ENCODE measurements at regions not wholly inside any gene's neighbourhood (a gene's known extent, or its start where the extent isn't known, plus 50 kb on each side); places are given as distances from the start of the nearest gene placed in this dataset.
"Not testable (repeated sequence)": the region's sequence is repeated elsewhere in the genome, so short reads cannot be mapped to it uniquely, and the experiment has no call there.

DNA sequence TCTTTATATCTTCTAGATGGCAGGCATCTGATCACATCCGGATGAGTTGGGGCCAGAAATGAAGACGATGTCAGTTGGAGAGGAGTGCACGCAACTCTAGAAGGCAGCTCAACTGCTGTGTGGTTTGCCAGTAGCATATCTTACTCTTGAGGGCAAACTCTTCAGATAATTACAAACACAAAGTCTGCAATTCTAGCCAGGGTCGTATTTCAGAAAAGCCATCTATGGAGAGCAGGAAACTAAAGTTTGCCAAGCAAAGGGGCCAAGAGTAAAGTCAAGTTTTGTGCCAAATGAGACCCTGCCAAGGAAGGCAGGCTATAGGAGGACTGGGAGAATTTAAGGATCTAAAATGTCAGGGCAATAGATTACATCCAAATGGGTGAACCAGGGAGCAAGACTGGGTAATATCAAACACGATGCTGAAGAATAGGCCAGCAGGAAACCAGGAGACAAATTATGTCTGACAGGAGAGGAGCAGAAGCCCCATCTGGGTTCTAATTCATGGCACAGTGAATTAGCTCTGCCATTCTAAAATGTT is 312.5 kb upstream of the SEMA3C start:
- no peak for DNase-seq (ENCODE audit: low read depth, low spot score)

DNA sequence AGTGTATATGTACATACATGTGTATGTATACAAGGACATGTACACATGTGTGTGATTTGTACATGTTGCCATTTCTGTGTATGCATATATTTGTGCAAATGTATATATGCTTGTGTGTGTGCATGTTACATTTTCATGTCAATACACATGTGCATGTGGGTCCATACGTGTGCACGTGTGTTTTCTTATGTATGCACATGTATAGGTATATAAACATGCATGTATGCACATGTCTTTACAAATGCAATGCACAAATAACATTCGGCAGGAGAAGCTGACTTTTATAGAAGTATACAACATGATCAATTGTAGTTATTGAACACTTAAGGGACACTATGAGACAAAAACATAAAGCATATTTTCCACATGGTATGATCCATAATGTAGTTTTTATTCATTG is 307.4 kb upstream of the SEMA3C start:
- DNase-seq (ENCODE audit: low read depth, low spot score) = no peak

DNA sequence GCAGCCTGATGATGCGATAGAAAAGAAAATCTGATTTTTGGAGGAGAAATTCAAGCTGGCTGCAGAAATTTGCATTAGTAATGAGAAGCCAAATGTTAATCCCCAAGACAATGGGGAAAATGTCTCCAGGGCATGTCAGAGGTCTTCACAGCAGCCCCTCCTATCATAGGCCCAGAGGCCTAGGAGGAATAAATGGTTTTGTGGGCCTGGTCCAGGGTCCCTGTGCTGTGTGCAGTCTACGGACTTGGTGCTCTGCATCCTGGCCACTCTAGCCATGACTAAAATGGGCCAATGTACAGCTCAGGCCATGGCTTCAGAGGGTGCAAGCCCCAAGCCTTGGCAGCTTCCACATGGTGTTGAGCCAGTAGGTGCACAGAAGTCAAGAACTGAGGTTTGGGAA is 303.8 kb upstream of the SEMA3C start:
- DNase-seq (ENCODE audit: low read depth, low spot score) = not testable (repeated sequence)

DNA sequence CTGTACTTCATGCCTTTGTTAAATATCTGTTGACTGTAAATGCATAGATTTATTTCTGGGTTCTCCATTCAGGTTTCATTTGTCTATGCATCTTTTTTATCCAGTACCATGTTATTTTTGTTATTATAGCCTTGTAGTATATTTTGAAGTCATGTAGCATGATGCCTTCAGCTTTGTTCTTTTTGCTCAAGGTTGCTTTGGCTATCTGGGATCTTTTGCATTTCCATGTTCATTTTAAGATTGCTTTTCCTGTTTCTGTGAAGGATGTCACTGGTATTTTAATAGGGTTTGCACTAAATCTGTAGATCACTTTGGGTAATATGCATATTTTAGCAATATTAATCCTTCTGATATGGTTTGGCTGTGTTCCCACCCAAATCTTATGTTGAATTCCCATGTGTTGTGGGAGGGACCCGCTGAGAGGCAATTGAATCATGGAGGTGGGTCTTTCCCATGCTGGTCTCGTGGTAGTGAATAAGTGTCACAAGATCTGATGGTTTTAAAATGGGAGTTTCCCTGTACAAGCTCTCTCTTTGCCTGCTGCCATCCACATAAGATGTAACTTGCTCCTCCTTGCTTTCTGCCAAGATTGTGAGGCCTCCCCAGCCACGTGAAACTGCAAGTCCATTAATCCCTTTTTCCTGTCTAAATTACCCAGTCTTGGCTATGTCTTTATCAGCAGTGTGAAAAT is 302.8 kb upstream of the SEMA3C start:
- DNase-seq (ENCODE audit: low read depth, low spot score) = no peak

DNA sequence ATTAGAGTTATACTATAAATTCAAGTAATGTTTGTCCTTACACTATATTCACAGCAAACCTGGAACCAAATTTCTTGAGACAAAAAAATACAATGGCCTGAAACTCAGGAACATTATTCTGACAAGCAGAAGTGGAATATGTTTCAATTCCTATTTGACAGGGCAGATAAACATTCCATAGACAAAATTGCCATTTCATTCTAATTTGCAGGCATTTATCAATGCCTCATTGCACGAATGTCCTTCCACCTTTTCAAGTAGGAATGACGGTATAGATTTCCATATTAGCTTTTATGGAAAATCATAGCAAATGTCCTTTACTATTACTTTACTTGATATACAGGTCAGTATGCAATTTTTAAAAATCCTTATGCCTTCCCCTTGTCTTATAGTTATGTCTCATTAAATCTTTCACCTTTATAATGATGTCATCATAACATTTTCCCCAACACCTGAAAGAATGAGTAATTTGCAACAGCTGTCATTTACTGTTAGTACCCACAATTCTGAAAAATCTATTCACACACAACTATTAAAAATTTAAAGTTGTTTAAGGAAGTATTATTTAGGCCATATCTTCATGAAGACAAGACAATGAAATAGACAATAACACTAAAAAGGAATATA is 299.7 kb upstream of the SEMA3C start:
- no peak for DNase-seq (ENCODE audit: low read depth, low spot score)

DNA sequence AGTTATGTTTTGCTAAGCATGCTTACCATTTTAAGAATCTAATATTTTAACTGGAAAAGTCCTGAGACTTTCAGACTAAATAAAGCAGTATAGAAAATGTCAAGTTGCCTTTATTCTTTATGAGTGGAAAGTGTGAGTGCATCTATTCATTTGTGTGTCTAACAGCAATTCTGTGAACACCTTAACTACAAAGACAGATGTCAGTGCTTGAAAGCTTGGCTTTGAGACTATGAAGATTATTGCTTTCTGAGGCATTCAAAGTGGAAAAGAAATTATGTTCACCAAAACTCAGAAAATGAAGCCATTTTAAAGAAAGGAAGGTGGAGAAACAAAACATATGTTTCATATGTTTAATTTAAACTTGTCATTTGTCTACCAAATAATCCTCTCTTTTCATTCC is 294.5 kb upstream of the SEMA3C start:
- DNase-seq (ENCODE audit: low read depth, low spot score) = no peak

DNA sequence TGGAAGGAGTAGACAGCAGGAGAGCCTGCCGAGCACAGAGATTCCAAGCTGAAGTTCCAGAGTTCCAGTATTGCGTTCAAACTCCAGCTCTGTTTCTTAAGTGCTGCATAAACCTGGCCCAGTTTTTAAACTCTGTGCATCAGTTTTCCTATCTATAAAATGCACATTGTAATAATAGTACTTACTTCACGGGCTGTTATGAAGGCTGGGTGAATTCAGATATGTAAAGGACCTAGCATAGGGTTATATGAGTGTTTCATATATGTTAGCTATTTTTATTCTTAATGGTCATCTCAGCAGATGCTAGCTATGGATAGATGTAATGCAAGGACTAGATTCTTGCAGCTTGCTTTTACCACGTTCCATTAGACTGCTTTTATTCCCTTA is 293.1 kb upstream of the SEMA3C start:
- no peak for DNase-seq (ENCODE audit: low read depth, low spot score)

DNA sequence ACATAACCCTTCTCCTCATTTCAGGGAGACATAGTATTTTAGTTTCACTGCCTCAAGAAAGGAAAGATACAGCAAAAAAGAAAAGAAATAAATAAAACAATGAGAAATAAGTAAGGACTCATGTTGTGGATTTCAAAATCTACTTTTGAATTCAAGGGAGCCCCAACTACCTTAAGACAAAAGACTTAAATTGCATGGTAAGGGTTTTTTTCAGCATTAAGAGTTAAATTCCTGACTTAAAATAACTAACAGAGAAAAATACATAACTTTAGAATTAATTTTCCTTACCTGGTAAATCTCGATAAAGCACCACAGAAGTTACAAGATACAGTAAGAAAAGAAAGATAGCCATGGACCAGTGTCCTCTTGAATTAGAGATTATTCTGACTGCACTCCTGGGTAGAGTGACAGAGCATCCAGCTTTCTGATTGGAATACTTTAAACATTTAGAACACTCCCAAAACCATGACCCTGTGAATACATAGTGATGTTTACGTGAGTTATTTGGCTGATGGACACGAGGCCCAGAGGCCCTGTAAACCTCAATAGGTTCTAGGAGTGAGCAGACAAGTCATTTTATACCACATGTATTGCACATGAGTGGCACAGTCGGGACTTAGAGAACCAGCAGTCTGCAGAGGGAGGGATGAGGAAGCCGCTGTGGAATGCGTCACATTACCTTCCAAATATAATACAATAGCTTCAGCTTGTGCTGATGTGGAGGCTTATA is 292.5 kb upstream of the SEMA3C start:
- DNase-seq (ENCODE audit: low read depth, low spot score) = peak; percentile 52

DNA sequence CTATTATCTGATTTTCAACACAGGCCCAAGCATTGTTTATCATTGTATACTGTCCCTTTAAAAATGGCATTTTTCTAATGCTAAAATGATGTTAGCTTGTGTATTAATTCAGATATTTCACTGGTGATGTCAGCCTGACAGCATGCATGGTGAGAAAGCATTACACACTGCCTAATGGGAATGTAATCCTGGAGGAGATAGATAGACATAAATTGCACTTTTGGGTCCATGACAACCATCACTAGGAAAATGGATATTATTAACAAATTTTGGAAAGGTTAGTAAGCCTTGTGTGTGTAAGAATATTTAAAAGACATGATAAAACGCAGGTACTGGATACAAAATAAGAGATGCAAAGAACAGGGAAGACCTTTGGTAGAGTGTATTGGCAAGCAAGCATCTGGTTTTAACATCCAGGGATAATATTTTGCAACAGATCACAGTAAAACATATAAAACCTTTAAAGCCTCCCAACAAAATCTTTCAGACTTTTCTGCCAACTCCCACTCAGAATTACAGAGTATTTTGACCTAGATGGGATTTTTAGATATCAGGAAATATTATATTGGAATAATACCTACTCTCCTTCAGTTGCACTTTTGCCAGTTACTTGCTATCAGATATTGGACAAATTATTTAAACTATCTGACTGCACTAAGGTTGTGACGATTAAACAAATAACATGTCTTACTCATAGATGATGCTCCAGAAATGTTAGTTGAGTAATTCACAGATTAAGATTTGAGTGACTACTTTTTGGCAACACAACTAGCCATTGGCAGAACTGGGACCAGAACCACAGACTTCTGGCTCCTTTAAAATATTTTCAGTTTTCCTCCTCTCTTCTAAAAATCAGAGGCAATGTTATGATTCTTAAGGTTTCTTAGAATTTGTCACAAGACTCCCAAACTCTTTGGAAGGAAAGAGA is 291.6 kb upstream of the SEMA3C start:
- DNase-seq (ENCODE audit: low read depth, low spot score) = peak; percentile 39

DNA sequence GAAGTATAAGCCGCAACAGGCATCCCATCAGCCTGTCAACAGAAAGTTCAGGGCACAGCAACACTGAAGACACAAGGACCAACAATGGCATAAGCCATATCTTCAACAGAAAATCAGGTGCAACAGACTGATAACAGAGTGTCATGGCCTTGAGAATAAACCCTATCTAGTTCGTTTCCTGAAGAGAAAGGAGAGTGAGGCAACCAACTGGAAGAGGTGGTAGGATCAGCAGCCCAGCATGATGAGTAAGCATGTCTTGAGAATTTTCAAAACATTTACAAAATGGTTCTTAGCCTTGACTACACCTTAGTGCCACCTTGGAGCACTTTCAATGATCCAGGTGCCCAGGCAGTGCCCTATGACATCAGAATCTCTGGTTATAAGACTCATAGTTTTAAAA is 290.2 kb upstream of the SEMA3C start:
- no peak for DNase-seq (ENCODE audit: low read depth, low spot score)

DNA sequence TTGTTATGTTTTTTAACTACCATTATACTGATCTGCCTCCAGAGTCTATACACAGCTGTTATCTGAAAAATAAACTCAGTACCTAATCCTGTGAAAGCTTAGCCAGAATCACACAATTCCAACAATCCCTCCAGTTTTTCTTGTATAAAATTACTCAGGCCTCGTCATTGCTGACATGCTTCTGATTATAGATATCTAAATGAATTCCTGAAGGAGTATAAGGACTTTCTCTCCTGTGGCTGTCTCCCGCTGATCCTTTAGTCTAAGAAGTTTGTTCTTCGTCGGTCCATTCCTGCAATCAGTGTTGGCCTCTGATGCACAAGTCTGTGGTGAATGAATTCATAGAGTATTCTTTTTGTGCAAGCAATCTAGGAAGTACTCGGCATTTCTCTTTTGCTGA is 288.9 kb upstream of the SEMA3C start:
- DNase-seq (ENCODE audit: low read depth, low spot score) = no peak

DNA sequence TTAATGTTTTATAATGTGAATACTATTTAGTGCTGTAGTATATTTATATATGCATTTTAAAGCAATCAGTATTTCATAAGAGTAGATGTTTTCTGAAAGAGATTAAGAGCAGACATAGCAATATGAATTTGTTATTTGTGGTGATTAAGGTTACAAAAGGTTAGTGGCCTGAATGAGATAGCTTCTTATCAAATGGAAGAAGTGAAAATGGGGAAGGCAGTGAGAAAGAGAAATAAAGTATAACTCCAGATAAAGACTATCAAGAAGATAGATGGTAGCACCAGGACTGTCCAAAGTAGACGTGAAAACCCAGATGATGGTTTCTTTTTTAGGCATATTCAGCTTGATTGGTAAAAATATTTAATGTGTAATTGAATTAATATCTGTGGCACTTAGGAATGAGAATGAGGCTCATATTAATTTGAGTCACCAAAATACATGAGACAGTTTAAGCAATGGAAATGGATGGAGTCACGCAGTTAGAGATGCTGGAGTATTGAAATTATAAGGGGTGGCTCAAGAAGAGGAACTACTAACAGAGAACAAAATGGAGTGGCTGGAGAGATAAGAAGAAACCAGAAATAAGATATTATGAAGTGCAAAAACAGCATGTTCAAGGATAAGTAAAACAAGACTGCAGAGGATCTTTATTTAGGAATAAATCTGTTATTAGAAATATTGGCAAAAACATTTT is 288.0 kb upstream of the SEMA3C start:
- no peak for DNase-seq (ENCODE audit: low read depth, low spot score)

DNA sequence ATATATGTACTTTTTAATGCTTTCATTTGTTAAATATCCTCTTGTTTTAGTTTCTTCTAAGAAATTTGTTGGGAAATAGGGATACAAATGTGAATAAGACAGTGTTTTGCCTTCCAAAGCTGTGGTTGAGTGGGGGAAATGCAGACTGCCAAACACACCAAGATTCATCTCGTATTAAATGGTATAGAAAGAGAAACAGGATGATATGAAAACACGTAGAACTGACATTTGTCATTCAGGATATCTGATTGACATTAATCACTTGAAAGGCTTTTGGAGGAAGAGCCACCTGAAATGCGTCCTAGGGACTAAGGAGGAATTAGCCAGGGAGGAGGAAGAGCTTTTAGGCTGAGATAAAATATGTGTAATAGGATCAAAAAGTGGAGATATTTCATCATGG is 287.4 kb upstream of the SEMA3C start:
- no peak for DNase-seq (ENCODE audit: low read depth, low spot score)

DNA sequence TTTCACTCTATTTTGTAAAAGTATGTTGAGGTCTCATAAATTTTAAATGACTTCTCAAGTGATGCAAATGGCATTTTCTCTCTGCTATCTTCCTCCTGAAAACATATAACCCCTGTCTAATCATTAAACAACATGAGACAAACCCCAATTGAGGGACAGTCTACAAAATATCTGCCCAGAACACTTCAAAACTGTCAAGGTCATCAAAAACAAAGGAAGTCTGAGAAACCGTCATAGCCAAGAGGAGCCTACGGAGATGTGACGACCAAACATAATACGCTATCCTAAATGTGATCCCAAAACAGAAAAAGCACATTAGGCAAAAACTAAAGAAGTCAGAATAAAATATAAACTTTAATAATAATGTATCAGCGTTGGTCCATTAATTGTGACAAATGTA is 282.3 kb upstream of the SEMA3C start:
- DNase-seq (ENCODE audit: low read depth, low spot score) = no peak

DNA sequence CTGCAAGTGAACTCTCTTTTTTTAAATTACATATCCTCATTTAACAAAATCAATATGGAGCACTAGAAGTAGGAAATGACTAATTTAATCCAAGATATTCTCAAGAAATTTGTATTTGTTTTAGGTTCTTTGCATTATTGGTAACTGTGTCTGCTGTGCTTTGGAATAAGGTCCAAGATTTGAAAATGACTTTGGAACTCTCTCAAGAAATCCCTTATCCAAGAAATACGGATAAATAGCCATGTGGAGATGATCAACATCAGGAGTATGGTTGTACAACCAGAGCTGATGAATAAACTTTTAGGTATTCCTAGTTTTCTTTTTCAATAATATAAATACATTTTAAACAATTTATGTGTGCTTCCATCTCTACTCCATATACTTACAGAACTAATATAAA is 279.9 kb upstream of the SEMA3C start:
- DNase-seq (ENCODE audit: low read depth, low spot score) = no peak

DNA sequence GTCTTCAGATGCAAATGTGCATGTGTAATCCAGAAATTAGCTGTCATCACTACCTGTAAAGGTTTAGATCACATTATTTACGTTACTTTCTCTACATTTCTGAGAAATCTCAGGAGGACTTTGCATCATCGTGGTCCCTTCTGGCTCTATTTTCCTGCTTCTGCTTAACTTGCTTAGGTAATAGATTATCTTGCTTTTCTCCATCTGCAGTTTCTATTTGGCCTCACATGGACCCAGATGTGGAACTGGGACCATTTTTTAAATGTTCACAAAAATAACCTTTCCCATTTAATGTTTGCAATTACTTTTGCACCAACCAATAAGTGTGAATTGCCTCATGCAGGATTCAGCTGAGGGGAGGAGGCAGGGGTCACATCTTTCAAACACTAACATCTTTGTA is 278.4 kb upstream of the SEMA3C start:
- DNase-seq (ENCODE audit: low read depth, low spot score) = no peak

DNA sequence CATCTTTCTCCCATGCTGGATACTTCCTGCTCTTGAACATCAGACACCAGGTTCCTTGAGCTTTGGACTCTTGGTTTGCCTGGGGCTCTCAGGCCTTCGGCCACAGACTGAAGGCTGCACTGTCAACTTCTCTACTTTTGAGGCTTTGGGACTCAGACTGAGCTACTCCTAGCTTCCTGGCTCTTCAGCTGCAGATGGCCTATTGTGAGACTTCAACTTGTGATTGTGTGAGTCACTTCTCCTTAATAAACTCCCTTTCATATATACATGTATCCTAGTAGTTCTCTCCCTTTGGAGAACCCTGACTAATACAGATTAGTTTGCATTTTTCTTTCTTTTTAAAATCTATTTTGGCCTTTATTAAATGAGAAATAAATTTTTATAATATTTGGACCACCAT is 276.2 kb upstream of the SEMA3C start:
- peak; percentile 12 for DNase-seq (ENCODE audit: low read depth, low spot score)

DNA sequence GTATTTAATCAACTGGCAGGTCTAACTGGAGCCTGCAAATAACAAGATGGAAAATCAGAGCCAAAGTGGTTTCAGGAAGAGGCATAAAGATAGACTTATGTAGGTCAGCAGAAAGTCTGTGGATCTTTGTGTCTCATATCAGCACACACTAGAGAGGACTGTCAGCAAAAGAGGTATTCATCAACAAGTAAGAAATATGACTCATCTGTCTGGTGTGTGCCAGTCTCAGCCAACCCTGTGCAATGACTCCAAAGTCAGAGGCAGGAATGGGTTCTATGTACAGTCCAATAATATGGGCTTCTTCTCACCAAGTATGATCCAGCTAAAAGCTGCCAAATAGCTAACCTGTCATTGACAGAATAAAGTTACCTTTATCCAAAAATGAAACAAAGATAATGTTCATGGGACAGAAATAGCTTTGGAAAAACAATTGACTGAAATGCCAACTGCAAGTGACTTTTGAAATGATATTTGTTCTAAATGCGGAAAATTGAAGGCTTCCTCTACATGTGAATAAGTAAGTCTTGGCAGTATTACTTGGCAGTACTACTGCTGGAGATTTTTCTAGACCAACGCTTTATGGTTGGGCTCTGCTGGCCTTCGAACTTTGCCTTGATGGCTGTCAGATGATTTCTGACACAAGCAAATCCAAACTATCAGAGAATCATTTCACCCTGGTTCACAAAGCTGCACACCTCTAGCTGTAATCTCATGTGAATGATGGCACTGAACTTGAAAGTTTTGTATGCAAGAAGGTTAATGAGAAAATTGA is 272.3 kb upstream of the SEMA3C start:
- peak; percentile 64 for DNase-seq (ENCODE audit: low read depth, low spot score)

DNA sequence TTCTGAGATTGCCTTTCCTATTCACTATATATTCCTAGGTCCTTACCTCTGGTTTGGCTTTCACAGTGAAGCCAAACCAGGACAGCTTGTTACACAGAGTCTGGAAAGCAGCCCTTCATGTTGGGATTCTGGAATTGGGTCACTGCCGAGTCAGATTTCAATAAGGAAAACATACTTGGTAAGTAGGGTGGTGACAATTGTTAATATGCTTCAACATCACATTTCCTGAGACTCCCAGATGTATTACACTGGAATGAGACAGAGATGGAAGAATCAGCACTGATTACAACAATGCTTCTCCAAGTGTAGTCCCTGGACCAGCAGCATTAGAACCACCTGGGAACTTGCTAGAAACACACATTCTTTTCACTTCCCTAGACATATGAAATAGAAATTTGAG is 268.9 kb upstream of the SEMA3C start:
- DNase-seq (ENCODE audit: low read depth, low spot score) = no peak

DNA sequence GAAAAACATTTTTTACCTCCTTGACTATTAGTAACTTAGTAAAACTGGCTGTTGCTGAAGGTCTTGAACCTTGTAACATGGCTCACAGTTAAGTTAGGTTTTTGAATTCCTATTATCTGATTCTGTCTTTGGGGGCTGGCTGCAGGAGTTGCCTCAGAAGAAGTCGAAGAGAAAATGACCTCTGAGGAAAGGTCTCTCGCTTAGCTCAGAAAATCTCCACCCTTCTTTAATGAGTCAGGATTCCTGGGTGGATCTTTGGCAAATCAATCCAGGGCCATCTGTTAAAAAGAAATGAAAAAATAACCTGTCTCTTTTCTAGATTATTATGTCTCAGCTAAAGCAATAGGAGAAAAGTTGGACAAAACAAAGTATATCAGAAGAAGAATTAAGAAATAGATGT is 267.8 kb upstream of the SEMA3C start:
- DNase-seq (ENCODE audit: low read depth, low spot score) = no peak
